ENCODE measurements at regions not wholly inside any gene's neighbourhood (a gene's known extent, or its start where the extent isn't known, plus 50 kb on each side); places are given as distances from the start of the nearest gene placed in this dataset.

- WGBS, 2 donors, result 28 to 34% methylated on average over 4 of the region's 4 CpGs
- intact Hi-C loops (cut with DNase I), result no loop called here
Measured at GRCh38 chr5:122252319-122252718, 59.7 kb upstream of the SNCAIP start.

GRCh38 chr5:122253794-122254193 is 58.2 kb upstream of the SNCAIP start:
- no peaks in the 10 kb centered on the region for H3K4me1 ChIP-seq
- H3K27ac ChIP-seq, result no peak overlapping the region
- H3K36me3 ChIP-seq, result no peaks in the 10 kb centered on the region
- TF ChIP-seq CTCF (IDR thresholded peaks at IDR 0.05), result no peak
- intact Hi-C loops (cut with DNase I), result no loop called here
- no peaks in the 10 kb centered on the region for H3K9me3 ChIP-seq
- no peak for DNase-seq
- FAIRE-seq, result no peak
- no peak for ATAC-seq
- no peaks in the 10 kb centered on the region for H3K27me3 ChIP-seq
- no peak overlapping the region for H3K4me3 ChIP-seq

More at GRCh38 chr5:122252319-122252718, 59.7 kb upstream of the SNCAIP start:
- no peak overlapping the region for H3K4me3 ChIP-seq
- FAIRE-seq, result no peak
- no peak for TF ChIP-seq CTCF (IDR thresholded peaks at IDR 0.05)
- no peak overlapping the region for H3K27ac ChIP-seq
- H3K27me3 ChIP-seq, result no peaks in the 10 kb centered on the region
- ATAC-seq, result no peak
- H3K36me3 ChIP-seq, result no peaks in the 10 kb centered on the region
- DNase-seq, result no peak
- no peaks in the 10 kb centered on the region for H3K9me3 ChIP-seq
- no peaks in the 10 kb centered on the region for H3K4me1 ChIP-seq

GRCh38 chr5:122256388-122256787 is 55.6 kb upstream of the SNCAIP start:
- FAIRE-seq (no peak), DNase-seq (no peak), ATAC-seq (no peak)
- H3K27ac ChIP-seq, result no peak overlapping the region
- H3K27me3 ChIP-seq, result no peaks in the 10 kb centered on the region
- TF ChIP-seq CTCF (IDR thresholded peaks at IDR 0.05), result no peak
- intact Hi-C loops (cut with DNase I), result no loop called here
- no peak overlapping the region for H3K4me3 ChIP-seq
- no peaks in the 10 kb centered on the region for H3K4me1 ChIP-seq
- no peaks in the 10 kb centered on the region for H3K9me3 ChIP-seq
- no peaks in the 10 kb centered on the region for H3K36me3 ChIP-seq
- WGBS, 2 donors, result 46 to 63% methylated on average over 1 of the region's 1 CpG

- DNase-seq (no peak), ATAC-seq (no peak), FAIRE-seq (no peak)
- WGBS, 2 donors, result 74 to 88% methylated on average over 8 of the region's 8 CpGs
- TF ChIP-seq CTCF (IDR thresholded peaks at IDR 0.05), result no peak
- Histone ChIP-seq H3K36me3 (no peaks in the 10 kb centered on the region), H3K4me1 (no peaks in the 10 kb centered on the region), H3K27me3 (no peaks in the 10 kb centered on the region), H3K27ac (no peak overlapping the region), H3K9me3 (no peaks in the 10 kb centered on the region), H3K4me3 (no peak overlapping the region)
- intact Hi-C loops (cut with DNase I), result no loop called here
Measured at GRCh38 chr5:122257000-122257399, 55.0 kb upstream of the SNCAIP start.

- no peak for FAIRE-seq
- intact Hi-C loops (cut with DNase I), result no loop called here
- Histone ChIP-seq H3K9me3 (no peaks in the 10 kb centered on the region), H3K36me3 (no peaks in the 10 kb centered on the region), H3K4me1 (no peaks in the 10 kb centered on the region), H3K27ac (no peak overlapping the region), H3K27me3 (no peaks in the 10 kb centered on the region), H3K4me3 (no peak overlapping the region)
- TF ChIP-seq CTCF (IDR thresholded peaks at IDR 0.05), result no peak
- no peak for DNase-seq
- ATAC-seq, result no peak
- 82 to 100% methylated on average over 1 of the region's 1 CpG for WGBS, 2 donors
Measured at GRCh38 chr5:122258241-122258640, 53.8 kb upstream of the SNCAIP start.

Measured in pancreas (tissue), 10 donors.